GM23248 (cell line): ENCODE measurements at regions not wholly inside any gene's neighbourhood (a gene's known extent, or its start where the extent isn't known, plus 50 kb on each side); places are given as distances from the start of the nearest gene placed in this dataset.
"Not testable (repeated sequence)": the region's sequence is repeated elsewhere in the genome, so short reads cannot be mapped to it uniquely, and the experiment has no call there.

ENCODE experiments used
- DNase-seq: peaks from one replicate; pipeline ENCODE4 v3.0.0-alpha.2; 2015
- H2AFZ ChIP-seq: fragments of 200-600 bp; sonication (generic); 2 replicates; pipeline ENCODE4 v1.6.1; 2016; ENCODE audit warnings: antibody characterized with exemption
- H3F3A ChIP-seq: fragments of 200-600 bp; sonication (generic); 2 replicates; pipeline ENCODE4 v1.6.1; 2016; ENCODE audit warnings: mild to moderate bottlenecking, antibody characterized with exemption, mixed run types; ENCODE audit not compliant: insufficient read depth
- H3K27ac ChIP-seq: fragments of 200-600 bp; sonication (generic); 2 replicates; pipeline ENCODE4 v1.5.1; 2016; ENCODE audit warnings: mild to moderate bottlenecking
- H3K27me3 ChIP-seq: fragments of 200-600 bp; sonication (generic); replicated peaks from 2 replicates; pipeline ENCODE4 v1.6.1; 2016; ENCODE audit warnings: mild to moderate bottlenecking; ENCODE audit not compliant: insufficient read depth
- H3K36me3 ChIP-seq: fragments of 200-600 bp; sonication (generic); 2 replicates; pipeline ENCODE4 v1.6.1; 2016; ENCODE audit warnings: low read depth, mild to moderate bottlenecking
- H3K4me1 ChIP-seq: fragments of 200-600 bp; sonication (generic); 2 replicates; pipeline ENCODE4 v1.6.1; 2016; ENCODE audit warnings: mild to moderate bottlenecking; ENCODE audit not compliant: insufficient read depth
- H3K4me2 ChIP-seq: fragments of 200-600 bp; sonication (generic); one replicate; pipeline ENCODE4 v1.6.1; 2016; ENCODE audit warnings: mild to moderate bottlenecking; ENCODE audit not compliant: unreplicated experiment
- H3K4me3 ChIP-seq: fragments of 200-600 bp; sonication (generic); 2 replicates; pipeline ENCODE4 v1.5.1; 2016; ENCODE audit warnings: mild to moderate bottlenecking
- H3K79me2 ChIP-seq: fragments of 200-600 bp; sonication (generic); 2 replicates; pipeline ENCODE4 v1.6.1; 2016; ENCODE audit warnings: mild to moderate bottlenecking; ENCODE audit not compliant: insufficient read depth
- H3K9ac ChIP-seq: fragments of 200-600 bp; sonication (generic); 2 replicates; pipeline ENCODE4 v1.6.1; 2016; ENCODE audit warnings: mild to moderate bottlenecking
- H3K9me2 ChIP-seq: fragments of 200-600 bp; sonication (generic); 2 replicates; pipeline ENCODE4 v1.6.1; 2016; ENCODE audit warnings: mixed run types, mild to moderate bottlenecking, moderate library complexity; ENCODE audit not compliant: insufficient read depth
- H3K9me3 ChIP-seq: fragments of 200-600 bp; sonication (generic); one replicate; pipeline ENCODE4 v1.6.1; 2017; ENCODE audit warnings: low read depth
- H4K20me1 ChIP-seq: fragments of 200-600 bp; sonication (generic); 2 replicates; pipeline ENCODE4 v1.6.0; 2016; ENCODE audit not compliant: insufficient read depth
- EZH2 ChIP-seq: fragments of 200-600 bp; sonication (generic); IDR thresholded peaks from 2 replicates; pipeline ENCODE4 v1.6.1; 2018; ENCODE audit warnings: antibody characterized with exemption, mild to moderate bottlenecking; ENCODE audit not compliant: insufficient read depth, poor library complexity, severe bottlenecking
- EZH2phosphoT487 ChIP-seq: fragments of 200-600 bp; sonication (generic); IDR thresholded peaks from 2 replicates; pipeline ENCODE4 v1.6.1; 2018; ENCODE audit warnings: antibody characterized with exemption, moderate library complexity, mild to moderate bottlenecking, low read depth; ENCODE audit not compliant: insufficient read depth
- WGBS, 2 experiments: methylation state at CpG; one replicate each; pipeline ENCODE4 v1.1.6; 2015 to 2017; ENCODE audit warnings: low lambda C conversion rate in 2 of 2, low coverage in 1 of 2; ENCODE audit errors: missing lambda C conversion rate in 2 of 2; 5-methylcytosine and 5-hydroxymethylcytosine counted together
- in situ Hi-C: fragments of 300-500 bp; cut with MboI; formaldehyde crosslinking; loops from 2 replicates; pipeline ENCODE4 v1.15.0; 2020

DNA sequence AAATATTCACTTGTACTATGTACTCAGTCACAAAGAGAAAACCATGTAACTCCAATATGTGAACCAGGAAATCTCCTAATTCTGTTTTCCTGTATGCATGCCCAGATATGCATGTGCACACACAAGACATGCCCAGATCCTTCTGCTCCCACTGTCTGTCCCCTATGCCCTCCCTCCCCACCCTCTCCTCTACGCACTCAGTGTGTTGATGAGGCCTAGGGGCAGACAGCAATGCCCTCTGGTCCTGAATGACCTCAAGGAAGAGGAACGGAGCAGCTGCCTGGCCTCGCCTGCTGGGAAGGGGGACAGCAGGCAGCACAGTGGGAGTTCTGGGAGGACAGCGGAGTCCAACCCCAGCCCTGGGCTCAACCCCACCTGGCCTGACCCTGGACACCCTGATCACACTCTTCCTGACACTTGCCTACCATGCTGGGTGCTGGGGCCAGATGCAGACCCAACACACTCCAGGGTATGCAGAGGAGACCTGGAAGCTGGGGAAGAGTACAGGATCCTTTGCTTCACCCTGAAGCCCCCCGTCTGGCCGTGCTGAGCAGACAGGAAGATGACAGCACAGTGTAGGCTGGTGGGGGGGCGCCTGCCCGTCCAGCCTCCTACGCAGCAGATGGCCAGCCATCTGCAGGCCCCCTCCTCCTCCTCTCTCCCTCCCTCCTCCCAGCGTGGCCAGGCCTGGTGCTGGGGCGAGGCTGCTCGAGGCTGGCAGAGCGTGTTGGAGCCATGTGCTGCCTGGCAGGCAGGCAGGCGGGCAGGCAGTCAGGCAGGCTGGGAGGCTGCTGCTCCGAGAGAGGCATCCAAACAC lies 106.6 kb upstream of the NCOR2 start:
- TF ChIP-seq EZH2, result no peak
- no peak for TF ChIP-seq EZH2phosphoT487
- Histone ChIP-seq H3K27me3 (no peaks in the 10 kb centered on the region), H3K36me3 (no peaks in the 10 kb centered on the region), H2AFZ (no peak overlapping the region), H3K9ac (no peak overlapping the region), H3K9me3 (no peaks in the 10 kb centered on the region), H4K20me1 (no peaks in the 10 kb centered on the region), H3F3A (0 out of 2 replicates have a peak, but pooled peaks cover 12% of the 10 kb centered on the region), H3K27ac (no peak overlapping the region), H3K4me2 (no peak overlapping the region), H3K9me2 (no peaks in the 10 kb centered on the region), H3K79me2 (no peaks in the 10 kb centered on the region), H3K4me1 (peaks cover 14% of the 10 kb centered on the region), H3K4me3 (no peak overlapping the region)
- no peak for DNase-seq
- in situ Hi-C loops, result no loop called here
- WGBS, 2 experiments, result 57 to 62% methylated on average over 15 of the region's 15 CpGs

DNA sequence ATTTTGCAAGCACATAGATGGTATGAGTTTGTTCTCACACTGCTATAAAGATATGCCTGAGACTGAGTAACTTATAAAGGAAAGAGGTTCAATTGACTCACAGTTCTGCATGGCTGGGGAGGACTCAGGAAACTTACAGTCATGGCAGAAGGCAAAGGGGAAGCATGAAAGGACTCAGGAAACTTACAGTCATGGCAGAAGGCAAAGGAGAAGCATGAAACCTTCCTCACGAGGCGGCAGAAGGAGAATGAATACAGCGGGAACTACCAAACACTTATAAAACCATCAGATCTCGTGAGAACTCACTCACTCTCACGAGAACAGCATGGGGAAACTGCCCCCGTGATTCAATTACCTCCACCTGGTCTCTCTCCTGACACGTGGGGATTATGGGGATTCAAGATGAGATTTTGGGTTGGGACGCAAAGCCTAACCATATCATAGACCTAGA lies 101.9 kb upstream of the NCOR2 start:
- H3K27ac ChIP-seq, in situ Hi-C loops, H4K20me1 ChIP-seq, H3K4me3 ChIP-seq, H3K27me3 ChIP-seq, H3K36me3 ChIP-seq, H3K9me2 ChIP-seq, H2AFZ ChIP-seq, H3K79me2 ChIP-seq, H3K9me3 ChIP-seq, H3K9ac ChIP-seq, H3K4me2 ChIP-seq: not testable (repeated sequence)
- Histone ChIP-seq H3F3A (peaks cover 18% of the 10 kb centered on the region), H3K4me1 (peaks cover 18% of the 10 kb centered on the region)
- peak; percentile 40 for DNase-seq
- 70 to 71% methylated on average over 8 of the region's 8 CpGs for WGBS, 2 experiments

DNA sequence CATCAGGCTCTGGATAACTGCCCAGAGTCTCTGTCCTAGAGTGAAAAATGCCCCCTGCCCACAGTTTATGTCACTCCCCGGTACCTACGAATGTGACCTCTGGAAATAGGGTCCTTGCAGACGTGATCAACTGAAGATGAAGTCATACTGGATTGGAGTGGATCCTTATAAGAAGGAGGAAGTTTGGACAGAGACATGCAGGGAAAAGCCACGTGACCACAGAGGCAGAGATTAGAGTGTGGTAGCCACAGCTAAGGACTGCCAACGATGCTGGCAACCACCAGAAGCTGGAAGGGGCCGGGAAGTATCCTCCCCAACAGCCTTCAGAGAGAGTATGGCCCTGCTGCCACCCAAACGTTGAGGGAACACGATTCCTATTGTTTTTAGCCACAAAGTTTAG lies 101.2 kb upstream of the NCOR2 start:
- H2AFZ ChIP-seq, result no peak overlapping the region
- no peak overlapping the region for H3K27ac ChIP-seq
- H3F3A ChIP-seq, result peaks cover 18% of the 10 kb centered on the region
- H3K36me3 ChIP-seq, result no peaks in the 10 kb centered on the region
- DNase-seq, result peak; percentile 33
- 29 to 33% methylated on average over 8 of the region's 8 CpGs for WGBS, 2 experiments
- no peaks in the 10 kb centered on the region for H3K9me2 ChIP-seq
- no peaks in the 10 kb centered on the region for H3K9me3 ChIP-seq
- TF ChIP-seq EZH2phosphoT487 (no peak), EZH2 (no peak)
- H4K20me1 ChIP-seq, result no peaks in the 10 kb centered on the region
- no peak overlapping the region; the same call in 1 of the 2 replicates for H3K9ac ChIP-seq
- no peak overlapping the region for H3K4me2 ChIP-seq
- H3K79me2 ChIP-seq, result no peaks in the 10 kb centered on the region
- peaks cover 18% of the 10 kb centered on the region for H3K4me1 ChIP-seq
- no peak overlapping the region for H3K4me3 ChIP-seq
- H3K27me3 ChIP-seq, result no peaks in the 10 kb centered on the region
- in situ Hi-C loops, result no loop called here

DNA sequence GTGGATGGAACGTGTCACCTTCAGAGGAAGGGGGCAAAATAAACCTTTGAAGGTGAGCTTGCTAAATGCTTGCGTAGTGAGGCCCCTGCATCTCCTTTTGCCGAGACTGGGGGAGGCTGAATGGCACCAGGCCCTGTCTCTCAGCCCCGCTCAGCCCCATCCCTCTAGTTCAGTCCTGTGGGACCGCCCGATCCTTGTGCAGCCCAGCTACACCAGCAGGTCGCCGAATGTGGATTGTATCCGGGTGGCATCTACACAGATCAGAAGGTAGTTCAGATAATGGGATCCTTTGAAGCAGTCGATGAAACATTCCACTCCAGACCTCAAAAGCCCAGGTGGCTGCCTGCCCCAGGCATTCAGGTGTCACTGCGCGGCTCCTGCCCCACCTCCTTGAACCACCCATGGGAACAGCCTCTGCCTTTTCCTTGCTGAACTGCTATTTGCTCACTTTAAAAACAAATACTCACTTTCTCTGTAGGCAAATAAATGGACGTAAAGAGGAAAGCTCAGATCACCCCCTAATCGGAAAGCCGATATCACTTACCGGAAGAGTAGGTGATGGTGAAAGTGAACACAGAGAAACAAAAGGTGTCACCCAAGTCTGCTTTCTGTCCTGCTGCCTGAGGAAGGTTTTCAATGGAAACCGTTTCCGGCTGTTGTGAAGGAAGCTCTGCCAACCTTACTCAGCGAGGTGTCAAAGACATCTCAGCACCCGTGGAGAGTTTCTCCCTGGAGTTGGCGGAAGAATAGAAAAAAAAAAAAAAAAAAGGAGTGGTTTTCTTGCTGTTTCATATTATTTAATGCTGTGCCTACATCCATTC lies 100.3 kb upstream of the NCOR2 start:
- Histone ChIP-seq H3K79me2 (no peaks in the 10 kb centered on the region), H3K4me3 (no peak overlapping the region), H3K4me2 (no peak overlapping the region), H3K27me3 (no peaks in the 10 kb centered on the region), H2AFZ (no peak overlapping the region), H3K9me2 (no peaks in the 10 kb centered on the region), H3K27ac (no peak overlapping the region), H3K4me1 (peaks cover 18% of the 10 kb centered on the region), H3K9ac (no peak overlapping the region), H3K36me3 (no peaks in the 10 kb centered on the region), H3K9me3 (no peaks in the 10 kb centered on the region), H4K20me1 (no peaks in the 10 kb centered on the region), H3F3A (peaks cover 19% of the 10 kb centered on the region)
- in situ Hi-C loops, result no loop called here
- TF ChIP-seq EZH2 (no peak), EZH2phosphoT487 (no peak)
- DNase-seq, result no peak
- 84 to 85% methylated on average over 21 of the region's 21 CpGs for WGBS, 2 experiments
